Neural cell (in vitro differentiated cells): ENCODE measurements at regions not wholly inside any gene's neighbourhood (a gene's known extent, or its start where the extent isn't known, plus 50 kb on each side); places are given as distances from the start of the nearest gene placed in this dataset.

Source experiments
- CTCF ChIP-seq: fragments of 450-650 bp; IDR thresholded peaks from 2 replicates; pipeline ENCODE4 v1.5.1; 2014; ENCODE audit warnings: antibody characterized with exemption, mild to moderate bottlenecking, moderate library complexity; ENCODE audit not compliant: poor library complexity, severe bottlenecking
- POLR2AphosphoS5 ChIP-seq: IDR thresholded peaks from 2 replicates; pipeline ENCODE4 v1.6.1; 2012

- TF ChIP-seq CTCF: no peak
- TF ChIP-seq POLR2AphosphoS5: no peak
These were observed 482.0 kb upstream of the SUCLG2 start for GRCh38 chr3:68136411-68136810.
